ENCODE measurements at regions not wholly inside any gene's neighbourhood (a gene's known extent, or its start where the extent isn't known, plus 50 kb on each side); places are given as distances from the start of the nearest gene placed in this dataset.
"Not testable (repeated sequence)": the region's sequence is repeated elsewhere in the genome, so short reads cannot be mapped to it uniquely, and the experiment has no call there.

DNA sequence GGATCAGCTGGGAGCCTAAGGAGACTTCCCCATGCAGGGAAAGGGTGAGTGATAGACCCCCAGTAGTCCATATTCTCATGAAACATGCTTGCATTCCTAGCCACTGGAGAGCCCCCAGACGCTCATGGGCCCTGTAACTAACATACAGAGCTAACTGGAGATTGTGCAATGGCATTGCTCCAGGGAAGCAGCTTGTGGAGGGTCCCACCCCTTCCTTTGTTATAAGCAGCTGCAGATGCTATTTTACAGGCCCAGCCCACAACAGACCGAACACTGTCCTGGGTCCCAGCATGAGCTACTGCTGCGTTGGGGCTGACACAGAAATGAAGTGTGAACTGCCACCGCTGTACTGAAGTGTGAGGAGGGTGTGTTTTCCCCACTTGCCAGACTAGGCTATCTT, 1465.7 kb upstream of the DIAPH2 start:
- no peak for DNase-seq

DNA sequence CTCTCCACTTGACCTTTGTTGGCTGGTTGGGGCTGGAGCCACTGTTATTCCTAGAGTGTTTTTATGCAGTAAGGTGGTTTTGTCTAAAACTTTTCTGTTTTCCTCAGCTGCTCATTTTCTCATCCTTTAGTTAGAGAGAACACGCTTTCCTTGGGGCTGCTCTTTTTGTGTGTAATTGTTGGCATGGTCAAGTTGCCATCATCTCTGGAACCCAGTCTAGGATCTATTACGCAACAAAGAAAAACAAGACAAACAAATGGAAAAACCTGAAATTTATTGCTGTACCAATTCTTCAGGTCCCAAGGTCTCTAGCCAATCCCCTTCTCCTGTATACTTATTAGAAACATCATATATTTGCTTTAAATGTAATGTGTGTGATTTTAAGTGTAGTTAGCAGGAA, 1436.3 kb upstream of the DIAPH2 start:
- DNase-seq, result no peak

DNA sequence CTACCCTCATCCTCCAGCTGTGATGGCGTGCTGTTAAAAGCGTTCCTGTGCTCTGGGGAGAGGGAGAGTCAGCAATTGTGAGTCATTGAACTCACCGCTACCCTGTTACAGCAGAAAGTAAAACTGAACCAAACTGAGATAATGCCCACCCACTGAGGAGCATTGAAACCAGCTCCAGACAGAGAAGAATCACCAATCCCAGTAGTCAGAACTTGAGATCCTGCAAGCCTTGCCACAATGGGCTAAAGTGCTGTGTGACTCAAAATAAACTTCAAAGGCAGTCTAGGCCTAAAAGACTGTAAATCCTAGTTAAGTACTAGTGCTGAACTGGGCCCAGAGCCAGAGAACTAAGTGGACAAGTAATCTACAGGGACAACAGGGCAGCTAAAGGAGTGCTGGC, 1394.2 kb upstream of the DIAPH2 start:
- no peak for DNase-seq

- DNase-seq, result no peak
These were observed 1393.1 kb upstream of the DIAPH2 start for GRCh38 chrX:95291561-95291960.

DNA sequence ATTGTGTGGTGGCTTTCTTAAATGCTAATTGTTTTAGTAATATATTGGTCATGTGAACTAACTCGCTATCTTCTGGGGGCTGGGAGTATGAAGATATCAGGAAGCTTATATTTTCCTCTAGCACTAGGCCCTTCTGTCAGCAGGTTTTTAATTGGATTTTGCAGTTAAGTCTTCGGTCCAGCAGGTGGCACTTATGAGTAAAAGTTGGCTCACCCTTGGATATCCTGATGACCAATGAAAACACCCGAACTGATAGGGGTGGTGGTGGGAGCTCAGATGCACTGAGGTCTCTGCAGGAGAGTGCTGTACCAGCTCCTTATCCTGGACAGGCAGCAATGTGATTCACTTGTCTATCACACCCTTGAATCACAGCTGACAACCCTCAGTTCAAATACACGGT, 1365.8 kb upstream of the DIAPH2 start:
- DNase-seq, result no peak

- no peak for DNase-seq
These were observed 1359.5 kb upstream of the DIAPH2 start for GRCh38 chrX:95325185-95325584.

DNA sequence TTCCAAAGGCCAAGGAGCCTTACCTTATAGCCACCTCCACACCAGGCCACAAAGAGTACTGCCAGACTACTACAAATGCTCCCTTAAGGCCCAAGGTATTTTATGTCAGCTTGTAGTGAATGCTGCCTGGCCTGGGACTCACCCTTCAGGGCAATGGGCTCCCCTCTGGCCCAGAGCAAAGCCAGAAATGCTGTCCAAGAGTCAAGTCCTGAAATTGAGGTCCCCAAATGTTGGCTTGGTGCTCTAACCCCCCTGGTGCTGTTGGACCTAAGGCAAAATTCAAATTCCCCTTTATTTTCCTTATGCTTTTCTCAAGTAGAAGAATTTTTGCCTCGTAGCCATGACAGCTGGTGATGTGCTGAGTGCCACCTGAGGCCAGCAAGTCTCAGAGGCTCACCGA, 1354.3 kb upstream of the DIAPH2 start:
- no peak for DNase-seq

DNA sequence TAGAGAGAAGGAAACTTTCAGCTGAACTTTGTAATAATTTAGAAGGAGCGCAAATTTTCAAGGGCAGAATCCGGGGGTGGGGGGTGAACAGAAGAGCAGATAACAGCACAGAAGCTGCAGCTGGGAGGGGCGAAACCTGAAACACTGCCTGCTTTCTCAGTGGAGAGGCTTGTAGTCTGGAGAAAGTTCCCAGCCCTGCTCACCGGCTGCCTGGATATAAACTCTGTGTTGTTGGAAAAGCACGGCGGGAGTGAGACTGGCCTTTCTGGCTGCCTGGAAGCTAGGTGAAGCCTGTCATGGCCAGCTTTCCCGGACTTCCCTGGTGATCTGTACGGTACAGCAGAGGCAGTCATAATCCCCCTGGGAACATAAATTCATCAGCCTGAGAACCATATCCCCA, 1352.1 kb upstream of the DIAPH2 start:
- DNase-seq, result no peak

DNA sequence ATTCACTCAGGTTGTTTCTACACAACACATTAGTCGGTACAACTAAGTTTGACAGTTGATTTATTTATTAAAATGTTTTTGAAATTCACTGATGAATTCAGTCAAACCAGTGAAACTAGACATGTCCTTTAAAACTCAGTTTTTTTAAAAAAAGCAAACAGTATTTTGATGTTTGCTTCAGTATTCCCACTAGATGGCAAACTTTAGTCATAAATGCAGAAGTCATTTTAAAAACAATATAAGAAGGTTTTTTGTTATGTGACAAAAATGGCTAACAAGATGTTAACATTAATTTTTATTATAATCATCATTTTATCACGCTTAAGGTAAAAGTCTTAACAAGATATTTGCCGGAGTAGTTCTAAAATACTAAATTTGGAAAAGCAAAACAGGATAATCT, 1337.8 kb upstream of the DIAPH2 start:
- DNase-seq, result no peak

GRCh38 chrX:95350774-95351488, 1333.7 kb upstream of the DIAPH2 start:
- no peak for DNase-seq

DNA sequence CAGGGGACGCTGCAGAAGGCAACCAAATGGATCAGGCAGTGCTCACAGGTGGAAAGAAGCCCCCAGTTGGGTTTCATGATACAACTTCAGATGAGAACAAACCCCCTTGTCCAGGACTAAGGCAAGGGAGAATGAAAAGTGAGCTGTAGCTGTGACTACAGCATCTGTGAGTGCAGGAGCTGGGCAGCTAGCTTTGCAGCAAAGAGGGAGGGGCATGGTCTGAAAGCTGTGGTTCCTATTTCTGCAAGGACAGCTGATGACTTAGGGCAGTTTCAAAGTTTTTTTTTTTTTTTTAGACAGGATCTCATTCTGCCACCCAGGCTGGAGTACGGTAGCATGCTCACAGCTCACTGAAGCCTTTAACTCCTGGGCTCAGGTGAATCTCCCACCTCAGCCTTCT, 1317.4 kb upstream of the DIAPH2 start:
- no peak for DNase-seq

DNA sequence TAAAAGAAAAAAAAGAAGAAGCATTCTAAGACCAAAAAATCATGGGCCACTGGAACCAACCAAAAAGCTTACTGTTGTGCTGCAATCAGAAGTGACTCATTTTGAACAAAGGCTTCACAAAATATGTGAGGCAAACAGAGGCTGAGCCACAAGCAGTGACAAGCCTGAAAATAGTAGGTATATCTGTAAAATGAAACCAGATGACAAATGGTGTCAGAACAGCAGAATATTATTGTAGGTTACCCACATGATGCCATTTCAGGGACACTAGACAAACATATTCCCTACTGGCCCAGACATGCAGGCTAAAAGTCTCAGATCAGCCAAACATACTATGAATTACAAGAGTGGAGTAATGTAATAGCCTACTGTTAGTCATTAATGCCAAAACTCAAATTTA, 1301.8 kb upstream of the DIAPH2 start:
- no peak for DNase-seq

DNA sequence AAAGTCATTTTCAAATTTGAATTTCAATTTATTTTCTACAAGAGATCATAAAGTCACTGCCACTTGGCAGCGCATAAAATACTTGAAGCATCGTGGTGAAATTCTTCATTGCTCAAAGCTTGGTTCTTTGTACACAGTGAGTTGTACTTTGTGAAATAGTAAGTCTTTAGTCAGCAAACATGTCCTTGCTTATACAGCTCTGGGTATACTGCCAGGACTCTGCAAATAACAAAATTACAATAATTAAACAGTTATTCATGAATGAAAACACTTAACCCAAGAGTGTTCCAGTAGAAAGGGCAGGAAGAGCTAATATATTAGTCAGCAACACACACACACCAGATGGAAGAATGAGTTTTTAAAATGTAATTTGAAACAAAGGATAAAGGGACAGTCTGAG, 1300.9 kb upstream of the DIAPH2 start:
- no peak for DNase-seq

DNA sequence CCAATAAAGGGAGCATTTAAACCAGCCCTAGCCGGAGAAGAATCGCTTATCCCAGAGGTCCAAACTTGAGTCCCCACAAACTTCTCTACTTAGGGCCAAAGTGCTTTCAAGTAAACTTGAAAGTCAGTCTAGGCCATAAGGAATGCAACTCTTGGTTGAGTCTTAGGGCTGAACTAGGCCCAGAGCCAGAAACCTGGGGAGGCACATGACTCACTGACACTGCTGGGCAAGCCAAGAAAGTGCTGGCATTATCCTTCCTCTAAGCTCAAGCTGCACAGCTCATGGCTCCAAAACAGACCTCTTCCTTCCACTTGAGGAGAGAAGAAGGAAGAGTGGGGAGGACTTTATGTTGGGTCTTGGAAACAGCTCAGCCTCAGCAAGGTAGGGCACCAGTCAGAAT, 1257.3 kb upstream of the DIAPH2 start:
- no peak for DNase-seq

GRCh38 chrX:95435198-95435597, 1249.4 kb upstream of the DIAPH2 start:
- no peak for DNase-seq

DNA sequence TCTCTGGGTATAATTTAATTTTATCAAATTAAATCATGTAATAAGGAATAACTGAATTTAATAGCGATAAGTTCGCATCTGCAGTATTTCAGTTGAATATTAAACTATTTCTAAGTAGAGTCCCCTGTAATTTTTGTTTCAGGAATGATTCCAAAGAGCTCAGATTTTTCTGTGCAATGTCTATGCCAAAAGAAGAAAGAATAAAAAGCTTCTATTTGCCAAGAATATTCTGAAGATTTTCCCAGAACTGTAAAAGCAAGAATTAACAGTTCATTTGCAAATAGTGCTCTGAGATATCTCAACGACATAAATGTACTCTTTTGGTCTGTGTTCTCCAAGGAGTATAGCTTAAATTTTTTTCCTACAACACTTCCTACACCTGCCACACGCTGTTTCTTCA, 1242.8 kb upstream of the DIAPH2 start:
- DNase-seq, result no peak

DNA sequence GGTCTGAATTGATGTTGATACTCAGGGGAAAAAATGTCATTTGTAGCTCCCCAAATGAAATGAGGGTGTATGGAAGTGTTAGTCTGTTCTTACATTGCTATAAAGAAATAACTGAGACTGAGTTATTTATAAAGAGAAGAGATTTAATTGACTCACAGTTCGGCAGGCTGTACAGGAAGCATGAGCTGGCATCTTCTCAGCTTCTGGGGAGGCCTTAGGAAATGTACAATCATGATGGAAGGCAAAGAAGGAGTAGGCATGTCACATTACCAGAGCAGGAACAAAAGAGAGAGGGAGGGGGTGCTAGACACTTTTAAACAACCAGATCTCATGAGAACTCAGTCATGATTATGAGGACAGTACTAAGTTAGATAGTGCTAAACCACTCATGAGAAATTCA, 1199.9 kb upstream of the DIAPH2 start:
- no peak for DNase-seq

DNA sequence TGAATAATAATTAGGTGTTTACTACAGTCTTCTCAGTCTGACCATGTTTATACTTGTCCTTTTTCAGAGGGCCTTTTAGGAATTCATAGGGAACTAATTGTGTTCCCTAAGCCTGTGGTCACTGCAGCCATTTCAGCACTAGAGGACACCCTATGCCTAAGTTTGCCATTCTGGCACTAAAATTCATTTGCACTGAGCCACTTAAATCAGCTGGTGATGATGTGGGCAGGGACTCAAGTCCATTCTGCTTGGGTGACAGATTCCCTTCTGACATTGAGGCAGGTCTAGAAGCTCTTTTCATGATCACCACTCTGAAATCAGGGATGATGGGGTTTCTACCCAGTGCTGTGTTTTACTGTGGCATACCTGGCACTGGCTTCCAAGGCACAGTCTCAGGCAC, 1178.9 kb upstream of the DIAPH2 start:
- DNase-seq, result no peak

DNA sequence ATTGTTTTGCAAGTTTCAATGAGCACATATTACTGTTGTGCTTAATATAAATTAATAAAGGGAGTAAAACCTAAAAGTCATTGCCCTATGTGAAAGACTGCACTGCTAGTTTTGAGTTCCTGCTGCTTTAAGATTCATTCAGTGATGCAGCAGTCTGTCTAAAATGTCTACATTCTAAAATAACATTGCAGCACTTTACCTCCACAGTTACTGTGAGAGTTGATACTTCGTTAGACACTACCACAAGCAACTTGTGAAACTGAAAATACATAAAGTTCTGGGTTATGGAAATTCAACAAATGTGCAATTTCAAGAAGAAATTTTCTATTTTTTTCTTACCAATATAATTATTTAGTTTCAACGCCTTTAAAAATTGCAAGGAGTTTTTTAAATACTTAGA, 1175.2 kb upstream of the DIAPH2 start:
- no peak for DNase-seq

DNA sequence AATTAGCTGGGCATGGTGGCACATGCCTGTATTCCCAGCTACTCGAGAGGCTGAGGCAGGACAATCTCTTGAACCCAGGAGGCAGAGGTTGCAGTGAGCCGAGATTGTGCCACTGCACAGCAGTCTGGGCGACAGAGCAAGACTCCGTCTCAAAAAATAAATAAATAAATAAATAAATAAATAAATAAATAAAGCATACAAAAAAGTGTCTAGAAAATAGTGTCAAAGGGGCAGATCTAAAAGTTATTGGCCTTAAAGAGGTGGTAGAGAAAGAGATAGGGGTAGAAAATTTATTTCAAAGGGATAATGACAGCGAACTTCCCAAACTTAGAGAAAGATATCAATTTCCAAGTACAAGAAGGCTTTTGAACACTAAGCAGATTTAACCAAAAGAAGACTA, 1160.6 kb upstream of the DIAPH2 start:
- not testable (repeated sequence) for DNase-seq

GRCh38 chrX:95536111-95536510, 1148.5 kb upstream of the DIAPH2 start:
- no peak for DNase-seq

DNA sequence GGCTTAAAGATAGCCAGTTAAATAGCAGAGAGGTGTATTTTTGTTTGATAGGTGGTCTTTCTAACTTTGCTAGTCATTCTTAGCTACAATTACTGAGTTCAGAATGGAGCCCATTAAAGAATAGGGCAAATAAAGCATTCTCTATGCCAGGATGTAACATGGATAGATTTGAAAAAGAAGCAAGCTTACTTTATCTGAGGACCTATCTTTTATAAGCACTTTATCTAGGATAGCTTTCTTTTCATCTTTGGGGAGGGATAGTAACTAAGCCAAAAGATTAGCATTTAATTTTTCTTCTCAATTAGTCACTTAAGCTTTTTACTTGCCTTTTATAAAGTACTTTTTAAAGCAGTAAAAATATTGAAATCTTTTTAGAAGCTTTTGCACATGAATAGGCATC, 1148.0 kb upstream of the DIAPH2 start:
- no peak for DNase-seq

DNA sequence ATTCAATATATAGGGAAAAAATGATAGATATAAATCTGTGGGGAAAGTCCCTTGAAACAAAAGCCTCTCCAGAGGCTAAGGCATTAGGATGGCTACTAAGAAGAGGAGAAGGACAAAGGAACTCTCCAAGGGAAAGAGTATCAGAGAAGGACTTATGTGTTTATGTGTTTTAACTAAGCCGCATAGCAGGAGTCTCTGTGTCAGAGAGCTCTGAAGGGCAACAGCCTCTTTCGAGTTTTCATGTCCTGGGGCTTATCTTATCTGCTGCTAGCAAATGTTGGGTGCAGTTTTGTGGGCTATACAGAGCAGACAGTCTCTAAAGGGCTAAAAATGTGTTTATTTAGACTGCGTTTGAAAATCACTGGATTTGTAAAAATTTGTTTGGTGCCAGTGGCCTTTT, 1145.6 kb upstream of the DIAPH2 start:
- no peak for DNase-seq

GRCh38 chrX:95549552-95549951, 1135.1 kb upstream of the DIAPH2 start:
- DNase-seq, result not testable (repeated sequence)

GRCh38 chrX:95585321-95585720, 1099.3 kb upstream of the DIAPH2 start:
- no peak for DNase-seq

DNA sequence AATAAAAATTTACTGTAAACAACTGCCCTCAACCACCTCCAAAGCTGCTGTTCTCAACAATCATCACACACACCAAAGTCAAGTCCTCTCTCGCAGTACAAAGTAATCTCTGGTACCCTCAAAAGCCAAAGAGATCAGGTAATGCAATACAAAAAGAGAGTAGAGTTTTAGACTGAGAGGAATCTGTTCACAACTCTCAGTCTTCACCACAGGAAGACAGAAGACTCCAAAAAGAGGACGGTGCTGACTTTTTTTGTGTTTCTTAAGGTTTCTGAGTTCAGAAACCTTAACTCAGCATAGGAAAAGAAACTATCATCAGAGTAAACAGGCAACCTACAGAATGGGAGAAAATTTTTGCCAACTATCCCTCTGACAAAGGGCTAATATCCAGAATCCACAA, 1072.3 kb upstream of the DIAPH2 start:
- no peak for DNase-seq

Data from stimulated activated CD4-positive, alpha-beta T cell treated with anti-CD3 and anti-CD28 coated beads, Interleukin-2, amount 100 ng/mL, for 24 hours (primary cell).